Endodermal cell (in vitro differentiated cells): ENCODE measurements at regions not wholly inside any gene's neighbourhood (a gene's known extent, or its start where the extent isn't known, plus 50 kb on each side); places are given as distances from the start of the nearest gene placed in this dataset.

ENCODE experiments used
- DNase-seq: peaks from one replicate; pipeline ENCODE4 v3.0.0-alpha.2; 2017
- H3K27ac ChIP-seq: 2 replicates; pipeline ENCODE4 v1.5.1; 2013; ENCODE audit warnings: mild to moderate bottlenecking, low read depth, low read length, moderate library complexity
- H3K27me3 ChIP-seq: 2 replicates; pipeline ENCODE4 v1.6.1; 2013; ENCODE audit warnings: mild to moderate bottlenecking, low read length, moderate library complexity; ENCODE audit not compliant: insufficient read depth, control insufficient read depth, poor library complexity, severe bottlenecking
- H3K36me3 ChIP-seq: 2 replicates; pipeline ENCODE4 v1.7.0; 2013; ENCODE audit warnings: mild to moderate bottlenecking, low read length, moderate library complexity; ENCODE audit not compliant: control insufficient read depth, insufficient read depth
- H3K4me1 ChIP-seq: one replicate; pipeline ENCODE4 v1.7.0; 2013; ENCODE audit warnings: low read length; ENCODE audit not compliant: control insufficient read depth, insufficient read depth
- H3K4me3 ChIP-seq: 2 replicates; pipeline ENCODE4 v1.5.1; 2013; ENCODE audit warnings: mild to moderate bottlenecking, low read length, moderate library complexity
- H3K9ac ChIP-seq: 2 replicates; pipeline ENCODE4 v1.6.1; 2013; ENCODE audit warnings: mild to moderate bottlenecking, low read length, moderate library complexity; ENCODE audit not compliant: poor library complexity, severe bottlenecking; ENCODE audit errors: extremely low read depth
- H3K9me3 ChIP-seq: 2 replicates; pipeline ENCODE4 v1.6.1; 2013; ENCODE audit warnings: mild to moderate bottlenecking, low read length, moderate library complexity; ENCODE audit not compliant: control insufficient read depth
- H3K27ac Mint-ChIP-seq: 2 replicates; pipeline ENCODE4 v1.8.0; 2020; ENCODE audit warnings: mixed read lengths
- H3K27me3 Mint-ChIP-seq: 2 replicates; pipeline ENCODE4 v1.8.0; 2021; ENCODE audit warnings: mild to moderate bottlenecking, mixed read lengths; ENCODE audit not compliant: insufficient read depth
- H3K36me3 Mint-ChIP-seq: 2 replicates; pipeline ENCODE4 v1.8.0; 2020; ENCODE audit warnings: low read depth, mixed read lengths
- H3K4me1 Mint-ChIP-seq: 2 replicates; pipeline ENCODE4 v1.8.0; 2020; ENCODE audit warnings: mixed read lengths
- H3K4me3 Mint-ChIP-seq: 2 replicates; pipeline ENCODE4 v1.8.0; 2020; ENCODE audit warnings: mild to moderate bottlenecking, moderate library complexity, mixed read lengths
- H3K9me3 Mint-ChIP-seq: 2 replicates; pipeline ENCODE4 v1.8.0; 2020; ENCODE audit warnings: mild to moderate bottlenecking, mixed read lengths
- CTCF ChIP-seq: fragments of 200-600 bp; sonication (generic); conservative IDR thresholded peaks from 2 replicates; pipeline ENCODE4 v1.5.0; 2021; ENCODE audit warnings: antibody characterized with exemption, mild to moderate bottlenecking
- WGBS, 2 experiments: methylation state at CpG; one replicate each; pipeline versions ENCODE4 v1.1.5 to v1.1.7; 2013; ENCODE audit warnings: missing lambda C conversion rate in 2 of 2, mixed read lengths in 1 of 2; ENCODE audit not compliant: insufficient coverage in 1 of 2, insufficient read length in 1 of 2; 5-methylcytosine and 5-hydroxymethylcytosine counted together

GRCh38 chr2:55811048-55811447, 112.5 kb downstream of the EFEMP1 start:
- no peak for DNase-seq
- H3K4me3 Mint-ChIP-seq: no peak overlapping the region

DNA sequence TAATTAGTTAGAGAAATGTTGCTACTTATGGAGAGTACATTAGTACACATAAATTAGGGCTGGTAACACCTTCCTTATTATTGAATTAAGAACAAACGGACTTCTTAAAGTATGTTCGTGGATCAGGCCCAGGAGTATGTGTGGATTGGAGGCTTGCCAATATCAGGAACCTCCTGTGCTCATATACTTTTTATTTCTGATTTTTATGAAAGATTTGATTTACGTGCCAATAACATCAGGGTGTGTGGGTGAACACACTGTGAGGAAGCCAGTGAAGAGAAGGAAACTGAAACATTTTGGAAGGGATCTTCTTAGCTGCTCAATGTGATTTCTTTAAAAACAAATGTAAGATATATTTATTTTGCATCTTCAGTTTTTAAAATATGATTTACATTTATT, 113.0 kb downstream of the EFEMP1 start:
- no peaks in the 10 kb centered on the region for H3K27me3 ChIP-seq
- H3K27ac Mint-ChIP-seq: no peak overlapping the region
- peaks cover 22% of the 10 kb centered on the region for H3K9me3 Mint-ChIP-seq
- DNase-seq: no peak
- no peaks in the 10 kb centered on the region for H3K36me3 Mint-ChIP-seq
- no peaks in the 10 kb centered on the region for H3K36me3 ChIP-seq
- H3K9me3 ChIP-seq: no peaks in the 10 kb centered on the region
- no peak for TF ChIP-seq CTCF
- no peak overlapping the region for H3K4me3 ChIP-seq
- H3K4me1 ChIP-seq: no peaks in the 10 kb centered on the region
- no peak overlapping the region for H3K9ac ChIP-seq
- peaks cover 14% of the 10 kb centered on the region for H3K4me1 Mint-ChIP-seq
- 90 to 93% methylated on average over 2 to 3 of the region's 3 CpGs for WGBS, 2 experiments
- no peak overlapping the region for H3K27ac ChIP-seq
- no peaks in the 10 kb centered on the region for H3K27me3 Mint-ChIP-seq
- no peak overlapping the region for H3K4me3 Mint-ChIP-seq

More at GRCh38 chr2:55811048-55811447, 112.5 kb downstream of the EFEMP1 start:
- H3K4me1 ChIP-seq: no peaks in the 10 kb centered on the region
- Mint-ChIP-seq H3K27ac (no peak overlapping the region), H3K27me3 (no peaks in the 10 kb centered on the region), H3K9me3 (peaks cover 22% of the 10 kb centered on the region), H3K4me1 (peaks cover 14% of the 10 kb centered on the region), H3K36me3 (no peaks in the 10 kb centered on the region)
- no peak overlapping the region for H3K9ac ChIP-seq
- H3K27ac ChIP-seq: no peak overlapping the region
- no peaks in the 10 kb centered on the region for H3K9me3 ChIP-seq
- TF ChIP-seq CTCF: no peak
- no peaks in the 10 kb centered on the region for H3K27me3 ChIP-seq
- no peaks in the 10 kb centered on the region for H3K36me3 ChIP-seq
- H3K4me3 ChIP-seq: no peak overlapping the region

DNA sequence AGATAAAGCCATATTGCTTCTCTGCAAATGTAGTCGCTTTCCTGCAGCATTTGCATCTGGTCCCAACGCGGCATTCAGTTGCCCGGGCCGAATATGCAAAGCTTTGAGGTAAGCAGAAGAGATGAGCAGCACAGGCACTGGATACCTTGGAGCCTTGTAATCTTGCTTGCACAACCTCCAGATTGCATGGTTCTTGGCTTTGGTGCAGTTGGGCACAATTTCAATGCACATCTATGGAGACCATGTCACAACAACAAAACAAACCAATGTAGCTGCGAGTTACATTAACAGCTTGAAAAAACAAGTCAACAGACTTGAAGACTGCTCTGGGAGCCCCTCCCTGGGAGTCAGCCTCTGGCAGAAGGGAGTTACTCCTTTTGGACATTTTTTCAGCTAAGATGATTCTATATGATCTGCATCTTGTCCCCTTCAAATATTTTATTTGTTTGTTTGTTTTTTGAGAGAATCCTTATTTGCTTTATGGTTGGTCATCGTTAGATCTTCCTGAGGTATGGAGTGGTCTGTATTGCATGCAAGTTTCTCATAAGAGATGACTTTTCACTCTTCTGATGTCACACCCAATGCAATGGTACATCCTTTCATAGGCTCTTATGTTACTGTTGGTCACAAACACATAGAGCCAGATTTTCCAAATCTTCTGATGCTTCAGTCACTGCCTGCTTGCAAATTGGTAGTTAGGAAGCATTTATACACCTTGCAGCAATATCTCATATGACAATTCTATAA, 113.5 kb downstream of the EFEMP1 start:
- WGBS, 2 experiments: 55 to 62% methylated on average over 6 to 7 of the region's 7 CpGs
- Mint-ChIP-seq H3K27ac (no peak overlapping the region), H3K27me3 (no peaks in the 10 kb centered on the region), H3K4me3 (no peak overlapping the region), H3K9me3 (peaks cover 18% of the 10 kb centered on the region), H3K4me1 (peaks cover 14% of the 10 kb centered on the region), H3K36me3 (no peaks in the 10 kb centered on the region)
- no peaks in the 10 kb centered on the region for H3K36me3 ChIP-seq
- no peak overlapping the region for H3K4me3 ChIP-seq
- no peaks in the 10 kb centered on the region for H3K9me3 ChIP-seq
- no peak overlapping the region for H3K27ac ChIP-seq
- no peak for DNase-seq
- no peak for TF ChIP-seq CTCF
- no peak overlapping the region for H3K9ac ChIP-seq
- H3K27me3 ChIP-seq: no peaks in the 10 kb centered on the region
- no peaks in the 10 kb centered on the region for H3K4me1 ChIP-seq
